ENCODE measurements at regions not wholly inside any gene's neighbourhood (a gene's known extent, or its start where the extent isn't known, plus 50 kb on each side); places are given as distances from the start of the nearest gene placed in this dataset.
"Not testable (repeated sequence)": the region's sequence is repeated elsewhere in the genome, so short reads cannot be mapped to it uniquely, and the experiment has no call there.

DNA sequence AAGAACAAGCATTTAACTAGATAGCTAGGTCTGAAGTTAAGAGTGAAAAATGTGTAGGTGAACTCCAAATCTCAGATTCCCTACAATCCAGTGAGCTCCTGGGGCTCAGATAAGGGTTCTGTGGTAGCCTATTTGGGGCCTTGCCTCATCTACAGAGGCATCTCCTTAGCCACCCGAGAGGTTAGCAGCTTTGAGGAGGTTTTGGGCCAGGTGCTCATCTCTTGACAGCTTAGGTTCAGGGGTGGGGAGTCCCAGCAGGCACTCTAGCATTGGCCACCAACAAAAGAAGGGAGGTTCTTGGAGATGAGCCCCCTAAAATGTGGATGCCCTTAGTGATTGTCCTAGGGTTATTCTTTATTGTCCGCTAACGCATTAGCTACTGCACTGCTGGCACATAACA is 184.4 kb upstream of the B3GAT1 start:
- TF ChIP-seq, protein P1, sequence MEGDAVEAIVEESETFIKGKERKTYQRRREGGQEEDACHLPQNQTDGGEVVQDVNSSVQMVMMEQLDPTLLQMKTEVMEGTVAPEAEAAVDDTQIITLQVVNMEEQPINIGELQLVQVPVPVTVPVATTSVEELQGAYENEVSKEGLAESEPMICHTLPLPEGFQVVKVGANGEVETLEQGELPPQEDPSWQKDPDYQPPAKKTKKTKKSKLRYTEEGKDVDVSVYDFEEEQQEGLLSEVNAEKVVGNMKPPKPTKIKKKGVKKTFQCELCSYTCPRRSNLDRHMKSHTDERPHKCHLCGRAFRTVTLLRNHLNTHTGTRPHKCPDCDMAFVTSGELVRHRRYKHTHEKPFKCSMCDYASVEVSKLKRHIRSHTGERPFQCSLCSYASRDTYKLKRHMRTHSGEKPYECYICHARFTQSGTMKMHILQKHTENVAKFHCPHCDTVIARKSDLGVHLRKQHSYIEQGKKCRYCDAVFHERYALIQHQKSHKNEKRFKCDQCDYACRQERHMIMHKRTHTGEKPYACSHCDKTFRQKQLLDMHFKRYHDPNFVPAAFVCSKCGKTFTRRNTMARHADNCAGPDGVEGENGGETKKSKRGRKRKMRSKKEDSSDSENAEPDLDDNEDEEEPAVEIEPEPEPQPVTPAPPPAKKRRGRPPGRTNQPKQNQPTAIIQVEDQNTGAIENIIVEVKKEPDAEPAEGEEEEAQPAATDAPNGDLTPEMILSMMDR (IDR thresholded peaks at IDR 0.05; ENCODE audit: control extremely low read depth, extremely low read depth, low read depth, missing control alignments) = no peak
- POLR2A ChIA-PET = no interaction called here
- DNase-seq (ENCODE audit: extremely low spot score) = no peak
- CTCF ChIA-PET = no interaction called here

DNA sequence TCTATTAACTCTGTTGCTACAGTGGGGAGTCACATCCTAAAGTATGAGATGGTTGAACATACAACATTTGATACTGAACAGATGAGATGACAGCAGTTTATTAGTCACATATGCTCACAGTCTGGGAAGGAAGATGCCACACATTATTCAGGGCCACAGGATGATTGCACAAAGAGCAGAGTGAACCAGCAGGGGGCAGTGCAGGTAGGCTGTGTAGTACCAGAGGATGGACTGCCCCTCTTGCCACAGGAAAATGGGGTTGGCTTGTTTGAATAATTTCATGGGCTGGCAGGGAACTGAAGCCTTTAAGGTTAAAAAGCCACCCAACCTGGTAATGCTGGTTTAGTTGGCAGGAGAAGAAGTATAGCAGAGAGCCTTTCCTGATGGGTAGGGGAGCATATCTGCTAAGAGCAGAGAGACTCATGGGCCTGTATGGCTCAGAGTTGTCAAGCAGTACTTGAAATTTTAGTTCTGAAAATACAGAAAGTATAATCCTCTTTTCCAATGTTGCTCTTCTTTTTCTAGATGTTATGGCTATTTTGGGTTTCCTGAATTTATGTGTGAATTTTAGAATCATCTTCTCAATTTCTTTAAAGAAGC is 180.4 kb upstream of the B3GAT1 start:
- CTCF ChIA-PET = no interaction called here
- TF ChIP-seq, protein P1 (IDR thresholded peaks at IDR 0.05; ENCODE audit: control extremely low read depth, extremely low read depth, low read depth, missing control alignments) = peak; percentile 48
- no peak for DNase-seq (ENCODE audit: extremely low spot score)
- POLR2A ChIA-PET = no interaction called here

DNA sequence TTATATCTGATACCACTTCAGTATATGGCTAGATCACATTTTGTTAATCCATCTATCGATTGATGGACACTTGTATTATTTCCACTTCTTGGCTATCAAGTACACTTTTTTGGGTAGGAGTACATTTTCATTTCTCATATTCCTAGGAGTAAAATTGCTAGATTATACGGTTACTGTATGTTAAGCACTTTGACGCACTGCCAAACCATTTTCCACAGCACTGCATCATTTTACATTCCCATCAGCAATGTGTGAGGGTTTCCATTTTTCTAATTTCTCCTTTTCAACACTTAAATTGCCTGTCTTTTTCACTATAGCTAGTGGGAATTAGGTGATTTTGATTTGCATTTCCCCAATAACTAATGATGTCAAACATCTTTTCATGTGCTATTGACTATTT is 179.3 kb upstream of the B3GAT1 start:
- CTCF ChIA-PET = interaction anchor here (0.8 kb wide), 1 partner anchor 11 kb away, joined by 3 read pairs; no protein-coding TSS in a partner anchor

DNA sequence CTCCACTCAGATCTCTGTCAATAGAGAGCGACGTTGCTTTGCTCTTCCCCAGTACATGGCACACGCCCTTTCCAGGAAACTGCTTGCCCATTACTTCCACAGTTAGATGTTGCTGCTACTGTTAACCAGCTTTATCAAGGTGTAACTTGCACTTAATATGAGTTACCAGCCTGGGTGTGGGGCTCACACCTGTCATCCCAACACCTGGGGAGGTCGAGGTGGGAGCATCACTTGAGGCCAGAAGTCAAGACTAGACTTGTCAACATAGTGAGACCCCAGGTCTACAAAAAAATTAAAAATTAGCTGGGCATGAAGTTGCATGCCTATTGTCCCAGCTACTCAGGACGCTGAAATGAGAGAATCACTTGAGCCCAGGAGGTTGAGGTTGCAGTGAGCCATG is 177.1 kb upstream of the B3GAT1 start:
- ChIA-PET CTCF (no interaction called here), POLR2A (no interaction called here)
- TF ChIP-seq, protein P1 (IDR thresholded peaks at IDR 0.05; ENCODE audit: control extremely low read depth, extremely low read depth, low read depth, missing control alignments) = no peak

More for the DNA sequence above, 179.3 kb upstream of the B3GAT1 start:
- DNase-seq (ENCODE audit: extremely low spot score) = no peak
- POLR2A ChIA-PET = no interaction called here
- TF ChIP-seq, protein P1 (IDR thresholded peaks at IDR 0.05; ENCODE audit: control extremely low read depth, extremely low read depth, low read depth, missing control alignments) = no peak

DNA sequence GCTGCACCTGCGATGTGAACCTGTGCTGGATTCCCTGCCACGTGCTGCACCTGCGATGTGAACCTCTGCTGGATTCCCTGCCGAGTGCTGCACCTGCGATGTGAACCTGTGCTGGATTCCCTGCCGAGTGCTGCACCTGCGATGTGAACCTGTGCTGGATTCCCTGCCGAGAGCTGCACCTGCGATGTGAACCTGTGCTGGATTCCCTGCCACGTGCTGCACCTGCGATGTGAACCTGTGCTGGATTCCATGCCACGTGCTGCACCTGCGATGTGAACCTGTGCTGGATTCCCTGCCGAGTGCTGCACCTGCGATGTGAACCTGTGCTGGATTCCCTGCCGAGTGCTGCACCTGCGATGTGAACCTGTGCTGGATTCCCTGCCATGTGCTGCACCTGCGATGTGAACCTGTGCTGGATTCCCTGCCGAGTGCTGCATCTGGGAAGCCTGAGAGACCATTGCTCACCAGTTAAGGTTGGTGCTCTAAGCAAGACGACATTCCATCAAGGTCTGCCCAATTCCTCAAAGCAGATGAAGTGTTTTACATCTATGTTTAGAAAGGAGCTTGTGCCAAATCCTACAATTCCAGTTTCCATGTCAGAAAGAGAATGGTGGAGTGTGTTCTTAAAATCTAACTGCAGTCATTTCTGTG is 176.5 kb upstream of the B3GAT1 start:
- POLR2A ChIA-PET; DNase-seq (ENCODE audit: extremely low spot score); CTCF ChIA-PET: not testable (repeated sequence)

More for the DNA sequence above, 177.1 kb upstream of the B3GAT1 start:
- no peak for DNase-seq (ENCODE audit: extremely low spot score)

DNA sequence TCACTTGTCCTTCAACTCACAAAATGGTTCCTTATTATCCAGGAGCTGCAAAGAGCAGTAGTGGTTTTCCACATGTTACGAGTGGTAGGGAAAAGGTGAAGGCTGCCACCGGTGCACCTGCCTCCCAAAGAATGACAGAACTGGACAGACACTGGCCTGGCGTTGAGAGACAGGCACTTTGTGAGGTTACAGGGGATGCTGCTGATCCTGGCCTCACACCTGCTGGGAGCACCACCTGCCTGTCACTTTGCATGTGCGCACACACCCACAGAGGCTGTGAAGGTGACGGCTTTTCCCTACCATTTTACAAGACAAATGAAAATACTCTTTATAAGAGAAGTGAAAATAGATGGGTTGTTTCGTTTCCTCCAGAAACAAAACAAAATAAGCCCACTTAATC is 175.3 kb upstream of the B3GAT1 start:
- POLR2A ChIA-PET = no interaction called here
- CTCF ChIA-PET = no interaction called here
- TF ChIP-seq, protein P1 (IDR thresholded peaks at IDR 0.05; ENCODE audit: control extremely low read depth, extremely low read depth, low read depth, missing control alignments) = no peak
- no peak for DNase-seq (ENCODE audit: extremely low spot score)

DNA sequence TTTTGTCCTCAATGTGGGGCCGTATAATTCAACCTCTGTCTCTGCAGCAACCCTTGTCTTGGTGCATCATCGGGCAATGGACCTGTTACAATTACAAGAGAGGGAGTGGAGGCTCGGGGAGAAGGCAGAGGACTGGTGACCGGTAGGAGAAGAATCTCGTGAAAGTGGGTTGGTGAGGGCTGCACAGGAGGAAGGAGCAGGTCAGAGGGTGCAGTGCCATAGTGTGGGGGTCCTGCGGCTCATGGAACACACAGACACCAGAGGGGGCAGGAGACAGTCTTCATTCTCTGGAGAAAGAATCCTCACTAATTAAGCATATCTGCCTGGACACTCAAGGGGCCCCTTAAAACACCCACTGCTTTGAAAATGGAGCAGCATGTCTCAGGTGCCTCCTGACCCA is 174.7 kb upstream of the B3GAT1 start:
- TF ChIP-seq, protein P1 (IDR thresholded peaks at IDR 0.05; ENCODE audit: control extremely low read depth, extremely low read depth, low read depth, missing control alignments) = no peak
- CTCF ChIA-PET = no interaction called here
- DNase-seq (ENCODE audit: extremely low spot score) = no peak
- POLR2A ChIA-PET = no interaction called here

Measured in GM10248 (cell line).